Thyroid gland (tissue), 4 donors: ENCODE measurements at regions not wholly inside any gene's neighbourhood (a gene's known extent, or its start where the extent isn't known, plus 50 kb on each side); places are given as distances from the start of the nearest gene placed in this dataset.

Source experiments
- POLR2A ChIP-seq, 2 donors: fragments of 450-650 bp; IDR thresholded peaks; one replicate each; pipeline ENCODE4 v1.6.1; 2017; ENCODE audit warnings: antibody characterized with exemption in 2 of 2, mild to moderate bottlenecking in 2 of 2, moderate library complexity in 1 of 2
- TF ChIP-seq, protein P1 (sequence below), 6 experiments: fragments of 200-600 bp in 3 of 6; fragments of 450-650 bp in 3 of 6; sonication (generic) in 3 of 6; IDR thresholded peaks; one replicate each; pipeline ENCODE4 v1.5.1; 2016 to 2019; ENCODE audit warnings: antibody characterized with exemption in 6 of 6, mild to moderate bottlenecking in 2 of 6, inconsistent platforms in 1 of 6, moderate library complexity in 1 of 6

DNA sequence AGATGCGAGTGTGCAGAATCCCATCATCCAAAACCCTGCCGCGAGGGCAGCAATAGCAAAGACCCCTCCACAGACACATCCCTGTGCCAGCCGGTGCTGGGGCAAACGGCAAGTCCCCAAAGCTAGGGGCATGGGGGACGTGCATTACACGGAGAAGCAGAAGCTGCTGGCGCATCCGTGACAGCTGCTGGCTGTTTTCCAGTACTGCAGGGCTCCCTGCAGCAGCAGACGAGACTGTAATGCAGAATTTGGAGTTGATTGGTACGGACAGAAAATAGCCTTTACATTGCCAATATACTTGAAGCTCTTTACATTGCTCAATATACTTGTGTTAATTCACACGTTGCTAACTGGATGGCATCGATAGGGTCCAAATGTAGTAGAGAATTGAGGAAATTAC lies 77.2 kb upstream of the TMTC4 start:
- no peak for TF ChIP-seq POLR2A (IDR thresholded peaks at IDR 0.05)
- TF ChIP-seq, protein P1, sequence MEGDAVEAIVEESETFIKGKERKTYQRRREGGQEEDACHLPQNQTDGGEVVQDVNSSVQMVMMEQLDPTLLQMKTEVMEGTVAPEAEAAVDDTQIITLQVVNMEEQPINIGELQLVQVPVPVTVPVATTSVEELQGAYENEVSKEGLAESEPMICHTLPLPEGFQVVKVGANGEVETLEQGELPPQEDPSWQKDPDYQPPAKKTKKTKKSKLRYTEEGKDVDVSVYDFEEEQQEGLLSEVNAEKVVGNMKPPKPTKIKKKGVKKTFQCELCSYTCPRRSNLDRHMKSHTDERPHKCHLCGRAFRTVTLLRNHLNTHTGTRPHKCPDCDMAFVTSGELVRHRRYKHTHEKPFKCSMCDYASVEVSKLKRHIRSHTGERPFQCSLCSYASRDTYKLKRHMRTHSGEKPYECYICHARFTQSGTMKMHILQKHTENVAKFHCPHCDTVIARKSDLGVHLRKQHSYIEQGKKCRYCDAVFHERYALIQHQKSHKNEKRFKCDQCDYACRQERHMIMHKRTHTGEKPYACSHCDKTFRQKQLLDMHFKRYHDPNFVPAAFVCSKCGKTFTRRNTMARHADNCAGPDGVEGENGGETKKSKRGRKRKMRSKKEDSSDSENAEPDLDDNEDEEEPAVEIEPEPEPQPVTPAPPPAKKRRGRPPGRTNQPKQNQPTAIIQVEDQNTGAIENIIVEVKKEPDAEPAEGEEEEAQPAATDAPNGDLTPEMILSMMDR (IDR thresholded peaks at IDR 0.05): no peak
